ENCODE measurements at regions not wholly inside any gene's neighbourhood (a gene's known extent, or its start where the extent isn't known, plus 50 kb on each side); places are given as distances from the start of the nearest gene placed in this dataset.

DNA sequence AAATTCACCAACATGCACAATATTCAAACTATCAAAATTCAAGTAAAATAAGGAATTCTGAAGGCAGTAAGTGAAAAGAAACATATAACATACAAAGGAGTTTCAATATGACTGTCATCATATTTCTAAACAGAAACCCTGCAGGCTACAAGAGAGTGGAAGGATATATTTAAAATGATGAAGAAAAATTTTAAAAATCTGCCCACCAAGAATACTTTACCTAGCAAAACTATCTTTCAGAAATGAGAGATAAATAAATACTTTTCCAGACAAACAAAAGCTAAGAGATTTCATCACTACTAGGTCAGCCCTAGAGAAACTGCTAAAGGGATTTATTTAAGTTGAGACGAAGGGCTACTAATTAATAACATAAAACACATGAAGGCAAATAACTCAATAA lies 73.8 kb upstream of the MANEA start (continued):
- TF ChIP-seq, protein P1, sequence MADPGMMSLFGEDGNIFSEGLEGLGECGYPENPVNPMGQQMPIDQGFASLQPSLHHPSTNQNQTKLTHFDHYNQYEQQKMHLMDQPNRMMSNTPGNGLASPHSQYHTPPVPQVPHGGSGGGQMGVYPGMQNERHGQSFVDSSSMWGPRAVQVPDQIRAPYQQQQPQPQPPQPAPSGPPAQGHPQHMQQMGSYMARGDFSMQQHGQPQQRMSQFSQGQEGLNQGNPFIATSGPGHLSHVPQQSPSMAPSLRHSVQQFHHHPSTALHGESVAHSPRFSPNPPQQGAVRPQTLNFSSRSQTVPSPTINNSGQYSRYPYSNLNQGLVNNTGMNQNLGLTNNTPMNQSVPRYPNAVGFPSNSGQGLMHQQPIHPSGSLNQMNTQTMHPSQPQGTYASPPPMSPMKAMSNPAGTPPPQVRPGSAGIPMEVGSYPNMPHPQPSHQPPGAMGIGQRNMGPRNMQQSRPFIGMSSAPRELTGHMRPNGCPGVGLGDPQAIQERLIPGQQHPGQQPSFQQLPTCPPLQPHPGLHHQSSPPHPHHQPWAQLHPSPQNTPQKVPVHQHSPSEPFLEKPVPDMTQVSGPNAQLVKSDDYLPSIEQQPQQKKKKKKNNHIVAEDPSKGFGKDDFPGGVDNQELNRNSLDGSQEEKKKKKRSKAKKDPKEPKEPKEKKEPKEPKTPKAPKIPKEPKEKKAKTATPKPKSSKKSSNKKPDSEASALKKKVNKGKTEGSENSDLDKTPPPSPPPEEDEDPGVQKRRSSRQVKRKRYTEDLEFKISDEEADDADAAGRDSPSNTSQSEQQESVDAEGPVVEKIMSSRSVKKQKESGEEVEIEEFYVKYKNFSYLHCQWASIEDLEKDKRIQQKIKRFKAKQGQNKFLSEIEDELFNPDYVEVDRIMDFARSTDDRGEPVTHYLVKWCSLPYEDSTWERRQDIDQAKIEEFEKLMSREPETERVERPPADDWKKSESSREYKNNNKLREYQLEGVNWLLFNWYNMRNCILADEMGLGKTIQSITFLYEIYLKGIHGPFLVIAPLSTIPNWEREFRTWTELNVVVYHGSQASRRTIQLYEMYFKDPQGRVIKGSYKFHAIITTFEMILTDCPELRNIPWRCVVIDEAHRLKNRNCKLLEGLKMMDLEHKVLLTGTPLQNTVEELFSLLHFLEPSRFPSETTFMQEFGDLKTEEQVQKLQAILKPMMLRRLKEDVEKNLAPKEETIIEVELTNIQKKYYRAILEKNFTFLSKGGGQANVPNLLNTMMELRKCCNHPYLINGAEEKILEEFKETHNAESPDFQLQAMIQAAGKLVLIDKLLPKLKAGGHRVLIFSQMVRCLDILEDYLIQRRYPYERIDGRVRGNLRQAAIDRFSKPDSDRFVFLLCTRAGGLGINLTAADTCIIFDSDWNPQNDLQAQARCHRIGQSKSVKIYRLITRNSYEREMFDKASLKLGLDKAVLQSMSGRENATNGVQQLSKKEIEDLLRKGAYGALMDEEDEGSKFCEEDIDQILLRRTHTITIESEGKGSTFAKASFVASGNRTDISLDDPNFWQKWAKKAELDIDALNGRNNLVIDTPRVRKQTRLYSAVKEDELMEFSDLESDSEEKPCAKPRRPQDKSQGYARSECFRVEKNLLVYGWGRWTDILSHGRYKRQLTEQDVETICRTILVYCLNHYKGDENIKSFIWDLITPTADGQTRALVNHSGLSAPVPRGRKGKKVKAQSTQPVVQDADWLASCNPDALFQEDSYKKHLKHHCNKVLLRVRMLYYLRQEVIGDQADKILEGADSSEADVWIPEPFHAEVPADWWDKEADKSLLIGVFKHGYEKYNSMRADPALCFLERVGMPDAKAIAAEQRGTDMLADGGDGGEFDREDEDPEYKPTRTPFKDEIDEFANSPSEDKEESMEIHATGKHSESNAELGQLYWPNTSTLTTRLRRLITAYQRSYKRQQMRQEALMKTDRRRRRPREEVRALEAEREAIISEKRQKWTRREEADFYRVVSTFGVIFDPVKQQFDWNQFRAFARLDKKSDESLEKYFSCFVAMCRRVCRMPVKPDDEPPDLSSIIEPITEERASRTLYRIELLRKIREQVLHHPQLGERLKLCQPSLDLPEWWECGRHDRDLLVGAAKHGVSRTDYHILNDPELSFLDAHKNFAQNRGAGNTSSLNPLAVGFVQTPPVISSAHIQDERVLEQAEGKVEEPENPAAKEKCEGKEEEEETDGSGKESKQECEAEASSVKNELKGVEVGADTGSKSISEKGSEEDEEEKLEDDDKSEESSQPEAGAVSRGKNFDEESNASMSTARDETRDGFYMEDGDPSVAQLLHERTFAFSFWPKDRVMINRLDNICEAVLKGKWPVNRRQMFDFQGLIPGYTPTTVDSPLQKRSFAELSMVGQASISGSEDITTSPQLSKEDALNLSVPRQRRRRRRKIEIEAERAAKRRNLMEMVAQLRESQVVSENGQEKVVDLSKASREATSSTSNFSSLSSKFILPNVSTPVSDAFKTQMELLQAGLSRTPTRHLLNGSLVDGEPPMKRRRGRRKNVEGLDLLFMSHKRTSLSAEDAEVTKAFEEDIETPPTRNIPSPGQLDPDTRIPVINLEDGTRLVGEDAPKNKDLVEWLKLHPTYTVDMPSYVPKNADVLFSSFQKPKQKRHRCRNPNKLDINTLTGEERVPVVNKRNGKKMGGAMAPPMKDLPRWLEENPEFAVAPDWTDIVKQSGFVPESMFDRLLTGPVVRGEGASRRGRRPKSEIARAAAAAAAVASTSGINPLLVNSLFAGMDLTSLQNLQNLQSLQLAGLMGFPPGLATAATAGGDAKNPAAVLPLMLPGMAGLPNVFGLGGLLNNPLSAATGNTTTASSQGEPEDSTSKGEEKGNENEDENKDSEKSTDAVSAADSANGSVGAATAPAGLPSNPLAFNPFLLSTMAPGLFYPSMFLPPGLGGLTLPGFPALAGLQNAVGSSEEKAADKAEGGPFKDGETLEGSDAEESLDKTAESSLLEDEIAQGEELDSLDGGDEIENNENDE (IDR thresholded peaks at IDR 0.05; ENCODE audit: insufficient replicate concordance, low read length), result no peak
- TF ChIP-seq CBX8 (IDR thresholded peaks at IDR 0.05; ENCODE audit: borderline replicate concordance, low read depth, low read length) (no peak), EZH2 (IDR thresholded peaks at IDR 0.05; ENCODE audit: low read depth, low read length, severe bottlenecking) (no peak), SIX5 (IDR thresholded peaks at IDR 0.05; ENCODE audit: low read depth, low read length) (no peak), RBBP5 (IDR thresholded peaks at IDR 0.05; ENCODE audit: borderline replicate concordance, low read depth, low read length) (no peak), KDM1A (IDR thresholded peaks at IDR 0.05; ENCODE audit: borderline replicate concordance, low read length) (no peak)
- TF ChIP-seq, protein P2, sequence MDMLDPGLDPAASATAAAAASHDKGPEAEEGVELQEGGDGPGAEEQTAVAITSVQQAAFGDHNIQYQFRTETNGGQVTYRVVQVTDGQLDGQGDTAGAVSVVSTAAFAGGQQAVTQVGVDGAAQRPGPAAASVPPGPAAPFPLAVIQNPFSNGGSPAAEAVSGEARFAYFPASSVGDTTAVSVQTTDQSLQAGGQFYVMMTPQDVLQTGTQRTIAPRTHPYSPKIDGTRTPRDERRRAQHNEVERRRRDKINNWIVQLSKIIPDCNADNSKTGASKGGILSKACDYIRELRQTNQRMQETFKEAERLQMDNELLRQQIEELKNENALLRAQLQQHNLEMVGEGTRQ (IDR thresholded peaks at IDR 0.05; ENCODE audit: low read length), result no peak
